Astrocyte (in vitro differentiated cells and primary cell): ENCODE measurements at regions not wholly inside any gene's neighbourhood (a gene's known extent, or its start where the extent isn't known, plus 50 kb on each side); places are given as distances from the start of the nearest gene placed in this dataset.

ENCODE experiments used
- DNase-seq: peaks from one replicate; pipeline ENCODE4 v3.0.0-alpha.2; 2010; ENCODE audit warnings: low read depth
- FAIRE-seq: peaks from 2 replicates; lab custom pipeline; 2011; peaks lifted over from hg19 to GRCh38; lab: Jason Lieb, UNC
- H2AFZ ChIP-seq: 2 replicates; pipeline ENCODE4 v1.6.0; 2012; ENCODE audit warnings: low read depth, low read length, inconsistent platforms
- H3K27ac ChIP-seq: 2 replicates; pipeline ENCODE4 v1.5.1; 2011; ENCODE audit warnings: low read depth, low read length, inconsistent platforms
- H3K27me3 ChIP-seq: 2 replicates; pipeline ENCODE4 v1.6.0; 2011; ENCODE audit warnings: low read length, inconsistent platforms; ENCODE audit not compliant: insufficient read depth
- H3K36me3 ChIP-seq: 2 replicates; pipeline ENCODE4 v1.5.1; 2011; ENCODE audit warnings: low read length, inconsistent platforms; ENCODE audit not compliant: insufficient read depth
- H3K4me1 ChIP-seq: 2 replicates; pipeline ENCODE4 v1.5.1; 2011; ENCODE audit warnings: low read length, inconsistent platforms; ENCODE audit not compliant: insufficient read depth
- H3K4me2 ChIP-seq: 2 replicates; pipeline ENCODE4 v1.6.0; 2012; ENCODE audit warnings: low read length, inconsistent platforms
- H3K4me3 ChIP-seq: 2 replicates; pipeline ENCODE4 v1.5.1; 2011; ENCODE audit warnings: low read depth, mild to moderate bottlenecking, low read length, inconsistent platforms; ENCODE audit not compliant: insufficient read depth
- H3K79me2 ChIP-seq: 2 replicates; pipeline ENCODE4 v1.6.0; 2012; ENCODE audit warnings: mild to moderate bottlenecking, low read length, inconsistent platforms; ENCODE audit not compliant: insufficient read depth
- H3K9ac ChIP-seq: 2 replicates; pipeline ENCODE4 v1.6.0; 2012; ENCODE audit warnings: mild to moderate bottlenecking, low read length, inconsistent platforms
- H3K9me3 ChIP-seq: 2 replicates; pipeline ENCODE4 v1.5.1; 2012; ENCODE audit warnings: low read depth, mild to moderate bottlenecking, low read length, inconsistent platforms; ENCODE audit not compliant: insufficient read depth
- H4K20me1 ChIP-seq: 2 replicates; pipeline ENCODE4 v1.6.0; 2012; ENCODE audit warnings: low read length, inconsistent platforms; ENCODE audit not compliant: insufficient read depth
- H3K27ac Mint-ChIP-seq: one replicate; pipeline ENCODE4 v1.8.0; 2021; ENCODE audit warnings: mild to moderate bottlenecking, mixed read lengths; ENCODE audit not compliant: unreplicated experiment
- H3K27me3 Mint-ChIP-seq: one replicate; pipeline ENCODE4 v1.8.0; 2021; ENCODE audit warnings: low read depth, mixed read lengths; ENCODE audit not compliant: unreplicated experiment
- H3K36me3 Mint-ChIP-seq: one replicate; pipeline ENCODE4 v1.8.0; 2021; ENCODE audit warnings: low read depth, mixed read lengths; ENCODE audit not compliant: unreplicated experiment
- H3K4me1 Mint-ChIP-seq: one replicate; pipeline ENCODE4 v1.8.0; 2021; ENCODE audit warnings: low read depth, mixed read lengths; ENCODE audit not compliant: unreplicated experiment
- H3K4me3 Mint-ChIP-seq: one replicate; pipeline ENCODE4 v1.8.0; 2021; ENCODE audit warnings: mild to moderate bottlenecking, moderate library complexity, mixed read lengths; ENCODE audit not compliant: unreplicated experiment
- H3K9me3 Mint-ChIP-seq: one replicate; pipeline ENCODE4 v1.8.0; 2021; ENCODE audit warnings: mild to moderate bottlenecking, mixed read lengths; ENCODE audit not compliant: unreplicated experiment
- EZH2 ChIP-seq: IDR thresholded peaks from 2 replicates; pipeline ENCODE4 v1.6.1; 2012; ENCODE audit warnings: mild to moderate bottlenecking, low read length, inconsistent platforms; ENCODE audit not compliant: insufficient read depth
- TF ChIP-seq, protein P1 (sequence below): IDR thresholded peaks from 2 replicates; pipeline ENCODE4 v1.5.1; 2011; ENCODE audit warnings: low read depth, mild to moderate bottlenecking, inconsistent platforms, low read length, moderate library complexity; ENCODE audit not compliant: insufficient read depth

DNA sequence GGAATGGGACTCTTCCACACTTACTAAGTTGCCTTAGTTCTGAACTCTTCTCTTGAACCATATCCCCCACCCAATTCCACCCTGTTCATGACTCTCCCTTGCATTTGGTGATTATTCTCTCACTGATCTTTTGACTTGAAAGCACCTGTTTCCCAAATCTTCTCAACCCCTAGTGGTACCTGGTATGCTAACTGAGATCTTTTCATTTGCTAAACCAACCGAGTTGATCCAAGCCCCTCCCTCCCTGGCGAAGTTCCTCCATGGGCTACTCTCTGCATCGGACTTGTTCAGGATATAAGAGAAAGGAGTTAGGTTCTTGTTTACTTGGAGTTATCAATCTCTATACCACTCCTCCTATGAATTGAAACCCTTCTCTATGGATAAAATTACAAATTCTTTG, 593.5 kb downstream of the BCL11A start:
- Histone ChIP-seq H2AFZ (no peak overlapping the region), H3K9me3 (peaks cover 5% of the 10 kb centered on the region), H3K27me3 (no peaks in the 10 kb centered on the region), H3K4me2 (no peak overlapping the region), H3K4me1 (no peaks in the 10 kb centered on the region), H3K9ac (no peak overlapping the region), H3K27ac (no peak overlapping the region), H3K4me3 (no peak overlapping the region), H3K36me3 (no peaks in the 10 kb centered on the region), H3K79me2 (no peaks in the 10 kb centered on the region), H4K20me1 (no peaks in the 10 kb centered on the region)
- DNase-seq (no peak), FAIRE-seq (no peak)
- TF ChIP-seq, protein P1, sequence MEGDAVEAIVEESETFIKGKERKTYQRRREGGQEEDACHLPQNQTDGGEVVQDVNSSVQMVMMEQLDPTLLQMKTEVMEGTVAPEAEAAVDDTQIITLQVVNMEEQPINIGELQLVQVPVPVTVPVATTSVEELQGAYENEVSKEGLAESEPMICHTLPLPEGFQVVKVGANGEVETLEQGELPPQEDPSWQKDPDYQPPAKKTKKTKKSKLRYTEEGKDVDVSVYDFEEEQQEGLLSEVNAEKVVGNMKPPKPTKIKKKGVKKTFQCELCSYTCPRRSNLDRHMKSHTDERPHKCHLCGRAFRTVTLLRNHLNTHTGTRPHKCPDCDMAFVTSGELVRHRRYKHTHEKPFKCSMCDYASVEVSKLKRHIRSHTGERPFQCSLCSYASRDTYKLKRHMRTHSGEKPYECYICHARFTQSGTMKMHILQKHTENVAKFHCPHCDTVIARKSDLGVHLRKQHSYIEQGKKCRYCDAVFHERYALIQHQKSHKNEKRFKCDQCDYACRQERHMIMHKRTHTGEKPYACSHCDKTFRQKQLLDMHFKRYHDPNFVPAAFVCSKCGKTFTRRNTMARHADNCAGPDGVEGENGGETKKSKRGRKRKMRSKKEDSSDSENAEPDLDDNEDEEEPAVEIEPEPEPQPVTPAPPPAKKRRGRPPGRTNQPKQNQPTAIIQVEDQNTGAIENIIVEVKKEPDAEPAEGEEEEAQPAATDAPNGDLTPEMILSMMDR, result no peak
- TF ChIP-seq EZH2, result no peak
- Mint-ChIP-seq H3K27ac (no peak overlapping the region), H3K9me3 (no peaks in the 10 kb centered on the region), H3K27me3 (peaks cover 3% of the 10 kb centered on the region), H3K4me1 (peaks cover 5% of the 10 kb centered on the region), H3K36me3 (no peaks in the 10 kb centered on the region), H3K4me3 (no peak overlapping the region)

DNA sequence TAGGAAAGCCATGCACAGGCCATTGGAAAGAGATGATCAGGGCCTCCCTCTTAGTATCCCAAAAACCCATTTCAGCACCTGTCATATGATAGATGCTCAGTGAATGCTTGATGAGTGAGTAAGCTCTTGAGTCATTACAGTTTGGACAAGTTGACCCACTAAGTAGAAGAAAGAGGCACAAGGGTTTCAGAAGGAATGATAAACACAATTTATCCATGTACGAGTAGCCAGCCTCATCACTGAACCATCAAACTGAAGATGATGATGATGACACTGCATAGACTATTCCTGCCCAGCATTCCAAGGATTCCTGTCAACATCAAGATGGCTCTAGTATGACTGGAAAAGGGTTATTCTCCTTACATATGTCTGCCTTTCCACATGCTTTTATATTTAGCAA, 596.0 kb downstream of the BCL11A start:
- no peak overlapping the region for H3K27ac ChIP-seq
- no peaks in the 10 kb centered on the region for H3K79me2 ChIP-seq
- H3K36me3 ChIP-seq, result no peaks in the 10 kb centered on the region
- H3K4me1 ChIP-seq, result no peaks in the 10 kb centered on the region
- no peaks in the 10 kb centered on the region for H3K9me3 ChIP-seq
- H3K9me3 Mint-ChIP-seq, result no peaks in the 10 kb centered on the region
- H3K4me3 ChIP-seq, result no peak overlapping the region
- H4K20me1 ChIP-seq, result no peaks in the 10 kb centered on the region
- no peaks in the 10 kb centered on the region for H3K27me3 ChIP-seq
- peaks cover 9% of the 10 kb centered on the region for H3K27me3 Mint-ChIP-seq
- DNase-seq (no peak), FAIRE-seq (no peak)
- H3K27ac Mint-ChIP-seq, result no peak overlapping the region
- H3K9ac ChIP-seq, result no peak overlapping the region
- H3K4me1 Mint-ChIP-seq, result peaks cover 5% of the 10 kb centered on the region
- H3K4me2 ChIP-seq, result no peak overlapping the region
- TF ChIP-seq, protein P1, result no peak
- TF ChIP-seq EZH2, result no peak
- no peaks in the 10 kb centered on the region for H3K36me3 Mint-ChIP-seq
- H2AFZ ChIP-seq, result no peak overlapping the region
- no peak overlapping the region for H3K4me3 Mint-ChIP-seq

DNA sequence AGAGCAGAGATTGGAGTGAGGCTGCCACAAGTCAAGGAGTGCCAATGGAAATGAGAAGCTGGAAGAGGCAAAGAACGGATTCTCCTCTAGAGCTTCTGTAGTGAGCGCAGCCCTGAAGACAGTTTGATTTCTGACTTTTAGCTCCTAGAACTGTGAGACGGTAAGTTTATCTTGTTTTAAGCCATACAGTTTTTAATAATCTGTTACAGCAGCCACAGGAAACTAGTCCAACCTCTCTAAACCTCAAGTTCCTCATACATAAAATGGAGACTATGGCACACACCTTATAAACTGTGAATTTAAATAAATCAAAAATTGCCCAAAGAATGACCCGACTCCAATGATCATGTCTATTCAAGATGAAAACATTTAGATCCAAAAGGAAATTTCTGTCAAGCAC, 596.5 kb downstream of the BCL11A start:
- no peak overlapping the region for H3K4me2 ChIP-seq
- H3K27me3 ChIP-seq, result no peaks in the 10 kb centered on the region
- H3K27ac ChIP-seq, result no peak overlapping the region
- no peak overlapping the region for H3K4me3 Mint-ChIP-seq
- no peak overlapping the region for H3K9ac ChIP-seq
- DNase-seq (no peak), FAIRE-seq (no peak)
- peaks cover 9% of the 10 kb centered on the region for H3K27me3 Mint-ChIP-seq
- no peak overlapping the region for H2AFZ ChIP-seq
- H3K36me3 ChIP-seq, result no peaks in the 10 kb centered on the region
- no peaks in the 10 kb centered on the region for H3K36me3 Mint-ChIP-seq
- no peaks in the 10 kb centered on the region for H3K9me3 ChIP-seq
- peaks cover 5% of the 10 kb centered on the region for H3K4me1 Mint-ChIP-seq
- no peak for TF ChIP-seq EZH2
- TF ChIP-seq, protein P1, result no peak
- no peaks in the 10 kb centered on the region for H3K79me2 ChIP-seq
- no peaks in the 10 kb centered on the region for H4K20me1 ChIP-seq
- H3K27ac Mint-ChIP-seq, result no peak overlapping the region
- no peaks in the 10 kb centered on the region for H3K4me1 ChIP-seq
- H3K9me3 Mint-ChIP-seq, result no peaks in the 10 kb centered on the region
- no peak overlapping the region for H3K4me3 ChIP-seq
